Tibial artery (tissue), 4 donors: ENCODE measurements at regions not wholly inside any gene's neighbourhood (a gene's known extent, or its start where the extent isn't known, plus 50 kb on each side); places are given as distances from the start of the nearest gene placed in this dataset.

ENCODE experiments used
- DNase-seq, 2 donors: peaks; one replicate each; pipeline ENCODE4 v3.0.0-alpha.2; 2019
- H3K27ac ChIP-seq, 2 donors: fragments of 200-600 bp; sonication (generic) in 1 of 2; 1 replicate in 1 of 2; 2 replicates in 1 of 2; pipeline ENCODE4 v1.5.1; 2018 to 2019; ENCODE audit warnings: mild to moderate bottlenecking in 1 of 2
- H3K27me3 ChIP-seq, 2 donors: fragments of 200-600 bp; sonication (generic) in 1 of 2; one replicate each; pipeline versions ENCODE4 v1.5.1 to v1.6.0; 2016 to 2019
- H3K36me3 ChIP-seq, 3 donors: fragments of 200-600 bp; sonication (generic) in 2 of 3; one replicate each; pipeline ENCODE4 v1.5.1; 2016 to 2019; ENCODE audit warnings: mild to moderate bottlenecking in 2 of 3
- H3K4me1 ChIP-seq, 4 donors: fragments of 200-600 bp; sonication (generic) in 2 of 4; 1 replicate in 3 of 4; 2 replicates in 1 of 4; pipeline ENCODE4 v1.5.1; 2016 to 2019
- H3K4me3 ChIP-seq, 2 donors: fragments of 200-600 bp; sonication (generic) in 1 of 2; 1 replicate in 1 of 2; 2 replicates in 1 of 2; pipeline ENCODE4 v1.5.1; 2018 to 2019; ENCODE audit warnings: mild to moderate bottlenecking in 2 of 2
- H3K9me3 ChIP-seq, 3 donors: fragments of 200-600 bp; sonication (generic) in 1 of 3; one replicate each; pipeline ENCODE4 v1.5.1; 2016 to 2019
- CTCF ChIP-seq, 2 experiments: fragments of 200-600 bp in 1 of 2; fragments of 450-650 bp in 1 of 2; IDR thresholded peaks; one replicate each; pipeline ENCODE4 v1.5.1; 2017 to 2019; ENCODE audit warnings: antibody characterized with exemption in 2 of 2, mild to moderate bottlenecking in 1 of 2, moderate library complexity in 1 of 2
- intact Hi-C: fragments of 100-400 bp; cut with DNase I; formaldehyde crosslinking; loops from one replicate; pipeline ENCODE4 v1.15.0; 2023; ENCODE audit warnings: low total_unique reads

GRCh38 chr4:165662341-165662740, 210.7 kb upstream of the TLL1 start:
- H3K27ac ChIP-seq, result no peak overlapping the region
- H3K27me3 ChIP-seq, result no peaks in the 10 kb centered on the region
- intact Hi-C loops, result no loop called here
- H3K9me3 ChIP-seq, result no peaks in the 10 kb centered on the region
- no peaks in the 10 kb centered on the region for H3K4me1 ChIP-seq
- H3K4me3 ChIP-seq, result no peak overlapping the region
- H3K36me3 ChIP-seq, result no peaks in the 10 kb centered on the region
- DNase-seq, result no peak
- no peak for TF ChIP-seq CTCF (IDR thresholded peaks at IDR 0.05)

GRCh38 chr4:165663411-165663810, 209.6 kb upstream of the TLL1 start:
- Histone ChIP-seq H3K27me3 (no peaks in the 10 kb centered on the region), H3K27ac (no peak overlapping the region), H3K36me3 (no peaks in the 10 kb centered on the region), H3K9me3 (no peaks in the 10 kb centered on the region), H3K4me3 (no peak overlapping the region), H3K4me1 (no peaks in the 10 kb centered on the region)
- no peak for TF ChIP-seq CTCF (IDR thresholded peaks at IDR 0.05)
- intact Hi-C loops, result no loop called here
- no peak for DNase-seq

GRCh38 chr4:165666836-165667235, 206.2 kb upstream of the TLL1 start:
- no peak overlapping the region for H3K4me3 ChIP-seq
- no peak for TF ChIP-seq CTCF (IDR thresholded peaks at IDR 0.05)
- no peak for DNase-seq
- H3K4me1 ChIP-seq, result no peaks in the 10 kb centered on the region
- no peaks in the 10 kb centered on the region for H3K9me3 ChIP-seq
- intact Hi-C loops, result no loop called here
- H3K36me3 ChIP-seq, result no peaks in the 10 kb centered on the region
- no peak overlapping the region for H3K27ac ChIP-seq
- no peaks in the 10 kb centered on the region for H3K27me3 ChIP-seq

GRCh38 chr4:165667969-165668368, 205.1 kb upstream of the TLL1 start:
- DNase-seq, result no peak
- no peaks in the 10 kb centered on the region for H3K27me3 ChIP-seq
- no peaks in the 10 kb centered on the region for H3K36me3 ChIP-seq
- H3K27ac ChIP-seq, result no peak overlapping the region
- H3K4me3 ChIP-seq, result no peak overlapping the region
- no peaks in the 10 kb centered on the region for H3K4me1 ChIP-seq
- TF ChIP-seq CTCF (IDR thresholded peaks at IDR 0.05), result no peak
- intact Hi-C loops, result no loop called here
- H3K9me3 ChIP-seq, result no peaks in the 10 kb centered on the region

GRCh38 chr4:165668694-165669093, 204.3 kb upstream of the TLL1 start:
- Histone ChIP-seq H3K4me3 (no peak overlapping the region), H3K4me1 (no peaks in the 10 kb centered on the region), H3K27ac (no peak overlapping the region), H3K27me3 (no peaks in the 10 kb centered on the region), H3K9me3 (no peaks in the 10 kb centered on the region), H3K36me3 (no peaks in the 10 kb centered on the region)
- no peak for TF ChIP-seq CTCF (IDR thresholded peaks at IDR 0.05)
- no peak for DNase-seq
- intact Hi-C loops, result no loop called here

GRCh38 chr4:165677081-165677480, 196.0 kb upstream of the TLL1 start:
- intact Hi-C loops, result no loop called here
- no peak for TF ChIP-seq CTCF (IDR thresholded peaks at IDR 0.05)
- Histone ChIP-seq H3K36me3 (no peaks in the 10 kb centered on the region), H3K9me3 (no peaks in the 10 kb centered on the region), H3K27me3 (no peaks in the 10 kb centered on the region), H3K4me3 (no peak overlapping the region), H3K27ac (no peak overlapping the region), H3K4me1 (no peaks in the 10 kb centered on the region)
- no peak for DNase-seq
